ENCODE measurements at regions not wholly inside any gene's neighbourhood (a gene's known extent, or its start where the extent isn't known, plus 50 kb on each side); places are given as distances from the start of the nearest gene placed in this dataset.
"Not testable (repeated sequence)": the region's sequence is repeated elsewhere in the genome, so short reads cannot be mapped to it uniquely, and the experiment has no call there.

GRCh38 chr14:30330033-30330432, 228.9 kb upstream of the G2E3 start:
- ATAC-seq (no peak), DNase-seq (no peak)

GRCh38 chr14:30330445-30330844, 228.5 kb upstream of the G2E3 start:
- intact Hi-C loops (cut with DNase I, micrococcal nuclease): no loop called here
- DNase-seq (no peak), ATAC-seq (no peak)

More at GRCh38 chr14:30330033-30330432, 228.9 kb upstream of the G2E3 start:
- intact Hi-C loops (cut with DNase I, micrococcal nuclease): no loop called here

- intact Hi-C loops (cut with DNase I, micrococcal nuclease): no loop called here
- ATAC-seq (no peak), DNase-seq (no peak)
Observed at GRCh38 chr14:30331030-30331429, 227.9 kb upstream of the G2E3 start.

- intact Hi-C loops (cut with DNase I, micrococcal nuclease): no loop called here
- ATAC-seq (no peak), DNase-seq (no peak)
Observed at GRCh38 chr14:30332374-30332773, 226.6 kb upstream of the G2E3 start.

- no peak for ATAC-seq
- DNase-seq: no peak
- intact Hi-C loops (cut with DNase I, micrococcal nuclease): no loop called here
Observed at GRCh38 chr14:30333934-30334333, 225.0 kb upstream of the G2E3 start.

- intact Hi-C loops (cut with DNase I, micrococcal nuclease): no loop called here
- DNase-seq: no peak
- no peak for ATAC-seq
Observed at GRCh38 chr14:30337456-30337855, 221.5 kb upstream of the G2E3 start.

- intact Hi-C loops (cut with DNase I, micrococcal nuclease): no loop called here
- DNase-seq: no peak
Observed at GRCh38 chr14:30339311-30339901, 219.6 kb upstream of the G2E3 start.

GRCh38 chr14:30340495-30340894, 218.5 kb upstream of the G2E3 start:
- ATAC-seq: no peak
- no peak for DNase-seq
- intact Hi-C loops (cut with DNase I, micrococcal nuclease): no loop called here

More at GRCh38 chr14:30339311-30339901, 219.6 kb upstream of the G2E3 start:
- ATAC-seq: no peak

- DNase-seq: no peak
- no peak for ATAC-seq
- intact Hi-C loops (cut with DNase I, micrococcal nuclease): no loop called here
Observed at GRCh38 chr14:30345511-30345910, 213.4 kb upstream of the G2E3 start.

GRCh38 chr14:30348445-30348844, 210.5 kb upstream of the G2E3 start:
- ATAC-seq (no peak), DNase-seq (no peak)
- intact Hi-C loops (cut with DNase I, micrococcal nuclease): no loop called here

GRCh38 chr14:30349520-30349919, 209.4 kb upstream of the G2E3 start:
- ATAC-seq: no peak
- intact Hi-C loops (cut with DNase I, micrococcal nuclease): no loop called here
- DNase-seq: no peak

- intact Hi-C loops (cut with DNase I, micrococcal nuclease): no loop called here
- no peak for DNase-seq
- ATAC-seq: no peak
Observed at GRCh38 chr14:30354439-30354838, 204.5 kb upstream of the G2E3 start.

GRCh38 chr14:30355431-30355913, 203.5 kb upstream of the G2E3 start:
- intact Hi-C loops (cut with DNase I, micrococcal nuclease): no loop called here
- ATAC-seq: no peak
- DNase-seq: no peak

- DNase-seq: no peak
Observed at GRCh38 chr14:30356438-30357202, 202.3 kb upstream of the G2E3 start.

GRCh38 chr14:30357791-30358190, 201.2 kb upstream of the G2E3 start:
- no peak for ATAC-seq
- DNase-seq: no peak
- intact Hi-C loops (cut with DNase I, micrococcal nuclease): no loop called here

More at GRCh38 chr14:30356438-30357202, 202.3 kb upstream of the G2E3 start:
- intact Hi-C loops (cut with DNase I, micrococcal nuclease): no loop called here
- ATAC-seq: no peak

- ATAC-seq (no peak), DNase-seq (no peak)
- intact Hi-C loops (cut with DNase I, micrococcal nuclease): no loop called here
Observed at GRCh38 chr14:30362369-30363218, 196.4 kb upstream of the G2E3 start.

GRCh38 chr14:30363219-30363880, 195.6 kb upstream of the G2E3 start:
- ATAC-seq; intact Hi-C loops (cut with DNase I, micrococcal nuclease); DNase-seq: not testable (repeated sequence)

- intact Hi-C loops (cut with DNase I, micrococcal nuclease): loop anchor here in 1 of 2 donors (10.0 kb wide), 1 partner anchor 155 kb away; no protein-coding TSS in a partner anchor
- ATAC-seq: no peak
- no peak for DNase-seq
Observed at GRCh38 chr14:30369502-30370180, 189.3 kb upstream of the G2E3 start.
